ENCODE measurements at regions not wholly inside any gene's neighbourhood (a gene's known extent, or its start where the extent isn't known, plus 50 kb on each side); places are given as distances from the start of the nearest gene placed in this dataset.

- TF ChIP-seq POLR2AphosphoS5 (IDR thresholded peaks at IDR 0.05) (no peak), CTCF (IDR thresholded peaks at IDR 0.05) (no peak)
Measured at GRCh38 chr9:1881708-1882295, 133.3 kb upstream of the SMARCA2 start.
